ENCODE measurements at regions not wholly inside any gene's neighbourhood (a gene's known extent, or its start where the extent isn't known, plus 50 kb on each side); places are given as distances from the start of the nearest gene placed in this dataset.
A peak's percentile ranks its signal among the peaks of the same experiment; 100 is the strongest.
"Not testable (repeated sequence)": the region's sequence is repeated elsewhere in the genome, so short reads cannot be mapped to it uniquely, and the experiment has no call there.

DNA sequence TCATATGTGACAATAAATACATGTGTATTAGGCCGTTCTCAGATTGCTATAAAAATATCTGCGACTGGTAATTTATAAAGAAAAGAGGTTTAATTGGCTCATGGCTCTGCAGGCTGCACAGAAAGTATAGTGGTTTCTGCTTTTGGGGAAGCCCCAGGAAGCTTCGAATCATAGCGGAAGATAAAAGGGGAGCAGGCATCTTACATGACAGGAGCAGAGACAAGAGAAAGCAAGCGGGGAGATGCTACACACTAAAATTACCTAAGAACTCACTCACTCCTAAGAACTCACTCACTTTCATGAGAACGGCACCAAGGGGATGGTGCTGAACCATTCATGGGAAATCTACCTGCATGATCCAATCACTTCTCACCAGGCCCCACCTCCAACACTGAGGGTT is 284.9 kb downstream of the OTUD1 start:
- intact Hi-C loops (cut with DNase I), result no loop called here
- DNase-seq, result no peak

DNA sequence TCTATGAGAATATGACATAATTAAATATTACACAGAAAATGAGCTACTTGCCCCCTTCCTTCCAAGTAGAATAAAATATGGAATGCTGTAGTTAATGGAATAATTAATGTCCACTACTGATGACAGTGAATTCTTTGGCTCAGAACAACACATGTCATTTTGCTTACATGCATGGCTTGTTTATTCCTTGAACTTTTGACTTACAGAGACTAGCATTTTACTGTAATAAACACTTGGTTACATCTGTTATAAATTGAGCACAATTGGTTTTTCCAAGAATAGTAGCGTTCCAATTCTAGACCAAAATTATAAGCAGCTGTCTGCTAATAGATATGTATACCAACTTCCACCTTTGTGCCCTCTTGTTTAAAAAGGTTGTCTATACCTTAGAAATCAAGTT is 286.7 kb downstream of the OTUD1 start:
- DNase-seq, result no peak
- intact Hi-C loops (cut with DNase I), result no loop called here

- intact Hi-C loops (cut with DNase I), result no loop called here
- no peak for DNase-seq
Measured at GRCh38 chr10:23742368-23742767, 303.5 kb downstream of the OTUD1 start.

DNA sequence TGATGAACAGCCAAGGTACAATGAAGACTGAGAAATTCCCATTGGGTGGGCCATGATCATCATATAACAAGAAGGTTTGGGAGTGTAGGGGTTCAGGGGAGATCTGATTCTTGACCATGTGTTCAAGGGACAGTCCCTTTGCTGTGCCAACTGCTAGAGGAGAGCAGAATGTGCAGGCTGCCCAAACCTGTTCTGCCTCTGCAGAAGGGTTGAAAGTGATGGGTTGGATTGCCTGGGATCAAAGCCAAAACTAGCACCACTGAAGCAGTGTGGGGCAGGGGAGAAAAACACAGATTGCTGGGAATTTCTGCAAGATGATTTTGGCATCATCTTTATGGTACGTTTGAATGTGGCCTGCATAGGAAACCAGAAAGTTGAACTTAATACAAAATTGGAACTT is 303.9 kb downstream of the OTUD1 start:
- no peak for DNase-seq
- intact Hi-C loops (cut with DNase I), result no loop called here

DNA sequence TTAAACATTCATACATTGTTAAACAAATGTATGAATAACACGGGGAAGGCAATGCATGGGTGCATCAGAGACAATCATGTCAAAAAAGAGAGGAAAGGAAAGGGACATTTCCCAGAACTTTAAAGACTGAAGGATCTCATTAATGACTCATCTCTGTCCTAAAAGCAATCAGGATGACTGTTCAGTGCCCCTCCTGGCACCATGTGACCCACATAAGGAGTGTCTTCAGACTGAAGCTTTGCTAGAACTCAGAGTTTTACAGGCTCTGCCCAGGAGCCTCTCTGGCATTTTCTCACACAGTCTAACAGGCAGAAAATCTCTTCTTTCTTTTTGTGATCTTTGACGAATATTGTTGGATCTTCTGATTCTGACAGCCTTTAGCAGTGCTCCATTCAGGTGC is 315.3 kb downstream of the OTUD1 start:
- intact Hi-C loops (cut with DNase I), result no loop called here

GRCh38 chr10:23754941-23755340 is 316.1 kb downstream of the OTUD1 start:
- peak in 1 of 10 donors; percentile 64 for DNase-seq
- intact Hi-C loops (cut with DNase I), result no loop called here

More for the DNA sequence above, 315.3 kb downstream of the OTUD1 start:
- no peak for DNase-seq

- no peak for DNase-seq
- intact Hi-C loops (cut with DNase I), result no loop called here
Measured at GRCh38 chr10:23755556-23755955, 316.7 kb downstream of the OTUD1 start.

- no peak for DNase-seq
- intact Hi-C loops (cut with DNase I), result no loop called here
Measured at GRCh38 chr10:23768281-23768680, 329.4 kb downstream of the OTUD1 start.

GRCh38 chr10:23777153-23777552 is 338.3 kb downstream of the OTUD1 start:
- no peak for DNase-seq
- intact Hi-C loops (cut with DNase I), result no loop called here

GRCh38 chr10:23779301-23779700 is 340.4 kb downstream of the OTUD1 start:
- intact Hi-C loops (cut with DNase I), result no loop called here
- no peak for DNase-seq

DNA sequence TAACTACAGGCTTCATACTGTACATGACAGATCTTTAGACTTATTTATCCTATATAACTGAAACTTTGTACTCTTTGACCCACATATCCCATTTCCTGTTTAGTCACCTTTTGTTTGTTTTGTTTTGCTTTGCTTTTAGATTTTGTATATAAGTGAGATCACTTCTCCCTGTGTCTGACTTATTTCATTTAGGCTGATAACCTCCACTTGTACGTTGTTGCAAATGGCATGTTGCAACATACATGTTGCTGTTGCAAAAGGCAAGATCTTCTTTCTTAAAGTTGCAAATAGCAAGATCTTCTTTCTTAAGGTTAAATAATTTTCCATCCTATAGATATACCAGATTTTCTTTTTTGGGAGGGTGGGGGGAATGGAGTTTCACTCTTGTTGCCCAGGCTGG is 341.5 kb downstream of the OTUD1 start:
- intact Hi-C loops (cut with DNase I), result no loop called here
- DNase-seq, result no peak

DNA sequence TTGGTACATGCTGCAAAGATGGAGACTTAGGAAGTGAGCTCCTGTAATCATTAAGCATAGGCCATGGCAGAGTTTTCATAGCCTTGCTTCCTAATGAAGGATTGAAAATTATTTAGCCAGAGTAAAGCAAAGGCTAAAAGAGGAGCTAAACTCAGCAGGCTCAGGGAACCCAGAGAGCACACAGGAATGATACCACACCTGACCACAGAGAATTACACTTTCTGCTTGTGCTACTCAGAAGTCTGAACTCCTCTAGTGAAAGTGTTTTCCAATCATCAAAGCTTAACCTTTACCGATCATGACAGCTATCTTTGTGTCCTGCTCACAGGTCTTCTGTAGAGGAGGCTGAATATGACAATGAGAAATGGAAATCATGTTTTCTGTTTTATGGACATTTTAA is 347.7 kb downstream of the OTUD1 start:
- intact Hi-C loops (cut with DNase I), result no loop called here
- no peak for DNase-seq

DNA sequence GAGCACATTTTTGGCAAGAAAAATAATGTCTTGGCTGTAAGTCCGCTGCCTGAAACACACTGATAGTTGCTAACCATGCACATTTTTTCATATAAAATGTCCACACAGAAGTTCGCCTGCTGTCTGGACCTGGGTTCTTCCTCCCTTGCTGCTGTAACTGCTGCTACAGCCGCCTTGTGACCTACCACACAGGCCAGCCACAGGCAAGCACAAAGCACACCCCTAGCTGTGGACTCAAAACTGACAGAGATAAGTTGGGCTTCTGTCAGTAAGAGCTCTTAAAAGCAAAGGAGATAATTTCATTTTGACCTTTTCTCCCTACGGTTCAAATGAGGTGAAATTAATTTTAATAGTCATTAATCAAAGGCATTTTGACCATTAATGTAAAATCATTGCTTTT is 354.7 kb downstream of the OTUD1 start:
- intact Hi-C loops (cut with DNase I), result no loop called here
- no peak for DNase-seq

DNA sequence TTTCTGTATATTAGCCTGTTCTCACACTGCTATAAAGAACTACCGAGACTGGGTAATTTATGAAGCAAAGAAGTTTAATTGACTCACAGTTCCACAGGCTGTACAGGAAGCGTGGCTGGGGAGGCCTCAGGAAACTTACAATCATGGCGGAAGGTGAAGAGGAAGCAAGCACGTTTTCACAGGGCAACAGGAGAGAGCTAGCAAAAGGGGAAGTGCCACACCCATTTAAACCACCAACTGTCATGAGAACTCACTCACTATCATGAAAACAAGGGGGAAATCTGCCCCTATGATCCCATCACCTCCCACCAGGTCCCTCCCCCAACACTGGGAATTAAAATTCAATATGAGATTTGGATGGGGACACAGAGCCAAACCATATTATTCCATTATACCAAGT is 358.6 kb downstream of the OTUD1 start:
- intact Hi-C loops (cut with DNase I); DNase-seq: not testable (repeated sequence)

DNA sequence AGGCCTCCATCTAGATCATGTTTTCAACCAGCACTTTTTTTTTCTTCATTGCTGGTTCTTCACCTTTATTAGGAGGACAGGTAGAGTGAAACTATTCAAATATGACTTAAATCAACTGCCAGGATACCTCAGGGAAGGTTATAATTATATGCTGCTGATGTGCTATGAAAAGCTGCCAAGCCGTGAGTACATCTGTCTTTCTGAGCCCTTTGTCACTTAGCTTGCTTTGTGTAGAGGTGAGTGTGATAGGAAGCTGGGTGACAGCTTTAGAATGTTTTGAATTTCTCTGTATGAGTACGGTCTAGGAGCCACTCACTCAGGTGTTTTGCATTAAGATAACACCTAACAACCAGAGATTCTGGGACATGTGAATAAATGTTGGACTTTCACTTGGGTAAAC is 365.2 kb downstream of the OTUD1 start:
- intact Hi-C loops (cut with DNase I), result no loop called here
- no peak for DNase-seq

- intact Hi-C loops (cut with DNase I), result no loop called here
- DNase-seq, result no peak
Measured at GRCh38 chr10:23813687-23814086, 374.8 kb downstream of the OTUD1 start.

GRCh38 chr10:23818484-23818883 is 379.6 kb downstream of the OTUD1 start:
- intact Hi-C loops (cut with DNase I), result no loop called here

GRCh38 chr10:23820792-23821191 is 381.9 kb downstream of the OTUD1 start:
- DNase-seq, result no peak
- intact Hi-C loops (cut with DNase I), result no loop called here

More at GRCh38 chr10:23818484-23818883, 379.6 kb downstream of the OTUD1 start:
- DNase-seq, result no peak

DNA sequence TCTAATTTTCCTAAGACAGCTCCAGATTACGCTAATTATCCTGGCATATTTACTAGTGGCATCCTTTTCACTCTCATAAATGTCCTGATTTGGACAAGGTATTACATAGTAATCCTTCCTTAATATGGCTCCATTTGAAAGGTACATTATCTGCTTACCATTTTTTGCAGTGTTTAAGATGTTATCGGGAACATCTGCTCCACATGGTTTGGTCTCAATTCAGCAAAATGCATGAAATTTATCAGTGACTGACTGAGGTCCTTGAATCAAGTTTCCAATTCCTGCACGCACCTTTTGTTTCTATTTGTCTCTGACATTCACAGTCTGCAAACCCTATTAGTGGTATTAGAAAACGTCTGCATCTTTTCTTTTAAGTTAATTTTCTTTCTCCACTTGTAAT is 384.1 kb upstream of the KIAA1217 start:
- intact Hi-C loops (cut with DNase I), result no loop called here

DNA sequence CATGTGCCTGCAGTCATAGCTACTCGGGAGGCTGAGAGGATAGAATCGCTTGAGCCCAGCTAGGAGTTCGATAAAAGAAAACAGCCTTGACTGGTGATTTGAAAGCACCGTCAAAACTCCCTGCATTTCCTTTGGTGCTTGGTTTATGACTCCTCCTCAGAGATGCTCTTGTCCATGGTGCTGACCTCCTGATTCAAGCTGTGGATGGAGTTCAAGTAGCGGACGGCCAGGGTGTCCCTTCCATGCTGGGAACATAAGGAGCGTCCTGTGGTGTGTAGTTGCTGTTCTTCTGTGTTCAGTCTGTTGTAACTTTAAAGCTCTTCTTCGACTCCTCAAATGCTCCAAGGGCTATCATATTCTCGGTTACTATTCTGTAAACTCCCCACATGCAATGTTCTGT is 382.5 kb upstream of the KIAA1217 start:
- DNase-seq, result no peak
- intact Hi-C loops (cut with DNase I), result no loop called here

More for the DNA sequence above, 384.1 kb upstream of the KIAA1217 start:
- DNase-seq, result no peak

- no peak for DNase-seq
- intact Hi-C loops (cut with DNase I), result no loop called here
Measured at GRCh38 chr10:23829556-23829955, 379.4 kb upstream of the KIAA1217 start.

DNA sequence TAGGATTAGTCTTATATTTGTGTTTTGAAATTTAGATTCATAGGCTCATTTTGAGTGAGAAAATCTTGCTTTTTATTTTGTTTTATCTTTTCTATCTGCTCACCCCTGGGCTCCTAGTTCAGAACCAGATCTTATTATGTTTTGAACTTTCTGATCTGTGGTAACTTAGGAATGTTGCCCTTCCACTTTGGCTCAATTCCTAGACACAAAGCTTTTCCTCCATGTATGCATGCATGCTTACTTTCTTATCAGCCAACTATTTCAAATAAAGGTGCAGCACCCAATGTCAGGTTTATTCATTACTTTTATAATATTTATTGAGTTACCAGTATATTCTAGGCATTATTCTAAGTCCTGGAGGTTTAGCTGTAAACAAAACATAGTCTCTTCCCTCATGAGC is 374.8 kb upstream of the KIAA1217 start:
- DNase-seq, result no peak
- intact Hi-C loops (cut with DNase I), result no loop called here

- no peak for DNase-seq
- intact Hi-C loops (cut with DNase I), result no loop called here
Measured at GRCh38 chr10:23850631-23851030, 358.3 kb upstream of the KIAA1217 start.

DNA sequence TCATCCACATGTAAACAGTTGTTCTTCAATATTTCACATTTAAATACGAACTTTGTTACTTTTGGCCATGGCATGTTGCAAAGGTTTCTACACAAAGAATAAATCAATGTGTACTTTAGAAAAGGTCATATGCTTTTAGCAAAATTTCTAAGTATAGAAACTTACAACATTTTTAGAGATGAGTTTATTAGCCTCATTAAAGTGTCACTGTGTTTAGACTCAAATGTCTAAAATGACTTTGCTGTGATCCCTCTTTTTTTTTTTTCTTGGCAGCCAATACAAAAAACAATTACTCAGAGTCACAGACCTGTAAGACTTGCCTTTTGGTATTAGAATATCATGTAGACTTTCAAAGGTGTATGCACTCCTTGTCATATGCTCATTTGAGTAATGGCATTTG is 349.3 kb upstream of the KIAA1217 start:
- intact Hi-C loops (cut with DNase I), result no loop called here
- DNase-seq, result no peak
